ENCODE measurements at regions not wholly inside any gene's neighbourhood (a gene's known extent, or its start where the extent isn't known, plus 50 kb on each side); places are given as distances from the start of the nearest gene placed in this dataset.
"Not testable (repeated sequence)": the region's sequence is repeated elsewhere in the genome, so short reads cannot be mapped to it uniquely, and the experiment has no call there.

DNA sequence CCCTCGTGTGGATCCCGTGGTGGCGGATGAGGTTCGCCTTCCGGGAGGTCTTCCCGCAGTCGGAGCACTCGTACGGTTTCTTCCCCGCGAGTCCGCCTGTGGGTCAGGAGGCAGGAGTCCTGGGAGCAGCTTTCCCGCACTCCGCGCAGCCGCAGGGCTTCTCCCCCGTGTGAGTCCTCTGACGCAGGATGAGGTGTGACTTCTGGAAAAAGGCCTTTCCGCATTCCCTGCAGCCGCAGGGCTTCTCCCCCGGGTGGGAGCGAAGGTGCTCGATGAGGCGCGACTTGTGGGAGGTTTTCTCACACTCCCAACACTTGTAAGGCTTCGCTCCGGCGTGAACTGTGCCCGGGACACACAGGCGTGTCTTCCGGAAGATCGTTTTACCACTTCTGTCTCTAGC, 68.8 kb upstream of the WIPI2 start:
- peak; percentile 55 for DNase-seq (ENCODE audit: low spot score)

DNA sequence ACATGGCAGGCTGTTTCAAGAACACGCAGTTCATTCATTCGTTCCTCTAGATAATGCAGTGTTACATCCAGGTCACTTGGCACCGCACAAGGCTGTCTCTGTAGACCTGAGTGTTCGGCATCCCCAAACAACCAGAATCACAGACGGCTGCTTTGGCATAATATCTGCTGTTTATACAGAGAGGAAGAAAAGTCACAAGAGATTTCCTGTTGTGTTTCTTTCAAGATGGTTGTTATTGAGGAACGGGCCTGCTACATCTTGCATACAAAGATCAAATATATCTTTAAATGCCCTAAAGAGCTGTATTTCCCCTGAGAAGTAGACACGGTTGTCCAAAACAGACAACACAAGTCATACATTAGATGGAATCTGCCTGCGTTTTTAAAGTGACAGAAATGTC, 58.8 kb upstream of the WIPI2 start:
- DNase-seq (ENCODE audit: low spot score): not testable (repeated sequence)

GRCh38 chr7:5132539-5132938, 57.5 kb upstream of the WIPI2 start:
- no peak for DNase-seq (ENCODE audit: low spot score)

DNA sequence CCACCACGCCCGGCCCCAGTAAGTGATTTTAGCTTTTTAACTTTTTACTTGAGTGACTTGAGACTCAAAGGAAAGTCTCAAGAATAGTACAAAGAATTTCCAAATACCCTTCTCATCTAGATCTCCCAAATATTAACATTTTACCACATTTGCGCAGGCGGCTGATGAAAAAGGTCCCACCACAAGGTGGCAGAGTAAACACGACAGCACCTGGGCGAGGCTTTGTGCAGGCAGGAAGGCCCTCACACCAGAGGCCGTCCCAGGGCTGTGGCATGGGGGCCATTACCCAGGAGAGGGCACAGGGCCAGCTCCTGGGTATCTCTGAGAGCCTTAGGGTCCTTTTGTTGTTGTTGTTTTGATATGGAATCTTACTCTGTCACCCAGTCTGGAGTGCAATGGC, 50.0 kb upstream of the WIPI2 start:
- DNase-seq (ENCODE audit: low spot score): peak; percentile 23
